ENCODE measurements at regions not wholly inside any gene's neighbourhood (a gene's known extent, or its start where the extent isn't known, plus 50 kb on each side); places are given as distances from the start of the nearest gene placed in this dataset.

- Mint-ChIP-seq H3K27me3 (ENCODE audit: low read depth, poor library complexity) (peaks cover 8% of the 10 kb centered on the region), H3K36me3 (ENCODE audit: low read depth) (no peaks in the 10 kb centered on the region), H3K27ac (peak overlapping the region; percentile 99), H3K9me3 (peaks cover 5% of the 10 kb centered on the region), H3K4me3 (no peak overlapping the region), H3K4me1 (peaks cover 57% of the 10 kb centered on the region)
- no peak for DNase-seq
- TF ChIP-seq CTCF (IDR thresholded peaks at IDR 0.05) = no peak
Measured at GRCh38 chr10:21317902-21318301, 207.6 kb downstream of the SKIDA1 start.

GRCh38 chr10:21315645-21316220, 209.7 kb downstream of the SKIDA1 start:
- Mint-ChIP-seq H3K4me1 (peaks cover 65% of the 10 kb centered on the region), H3K27ac (peak overlapping the region; percentile 98), H3K4me3 (peak overlapping the region; percentile 74), H3K9me3 (no peaks in the 10 kb centered on the region), H3K27me3 (ENCODE audit: low read depth, poor library complexity) (peaks cover 8% of the 10 kb centered on the region), H3K36me3 (ENCODE audit: low read depth) (no peaks in the 10 kb centered on the region)
- no peak for TF ChIP-seq CTCF (IDR thresholded peaks at IDR 0.05)
- peak; percentile 62 for DNase-seq

GRCh38 chr10:21314906-21315644, 210.4 kb downstream of the SKIDA1 start:
- peak overlapping the region; percentile 3 for H3K4me3 Mint-ChIP-seq
- H3K9me3 Mint-ChIP-seq = no peaks in the 10 kb centered on the region
- peak overlapping the region; percentile 98 for H3K27ac Mint-ChIP-seq
- no peak for TF ChIP-seq CTCF (IDR thresholded peaks at IDR 0.05)
- H3K36me3 Mint-ChIP-seq (ENCODE audit: low read depth) = no peaks in the 10 kb centered on the region
- H3K27me3 Mint-ChIP-seq (ENCODE audit: low read depth, poor library complexity) = peaks cover 8% of the 10 kb centered on the region
- no peak for DNase-seq
- H3K4me1 Mint-ChIP-seq = peaks cover 65% of the 10 kb centered on the region

GRCh38 chr10:21314111-21314626, 211.3 kb downstream of the SKIDA1 start:
- Mint-ChIP-seq H3K4me1 (peaks cover 64% of the 10 kb centered on the region), H3K27ac (peak overlapping the region; percentile 22), H3K36me3 (ENCODE audit: low read depth) (peaks cover 4% of the 10 kb centered on the region), H3K4me3 (peak overlapping the region; percentile 28), H3K9me3 (peaks cover 6% of the 10 kb centered on the region), H3K27me3 (ENCODE audit: low read depth, poor library complexity) (peaks cover 8% of the 10 kb centered on the region)
- no peak for TF ChIP-seq CTCF (IDR thresholded peaks at IDR 0.05)
- no peak for DNase-seq

GRCh38 chr10:21313691-21314090, 211.8 kb downstream of the SKIDA1 start:
- DNase-seq = no peak
- Mint-ChIP-seq H3K27me3 (ENCODE audit: low read depth, poor library complexity) (peaks cover 4% of the 10 kb centered on the region), H3K4me3 (peak overlapping the region; percentile 28), H3K4me1 (peaks cover 59% of the 10 kb centered on the region), H3K9me3 (peaks cover 10% of the 10 kb centered on the region), H3K36me3 (ENCODE audit: low read depth) (peaks cover 7% of the 10 kb centered on the region), H3K27ac (peak overlapping the region; percentile 22)
- no peak for TF ChIP-seq CTCF (IDR thresholded peaks at IDR 0.05)
